Astrocyte of the spinal cord (primary cell): ENCODE measurements at regions not wholly inside any gene's neighbourhood (a gene's known extent, or its start where the extent isn't known, plus 50 kb on each side); places are given as distances from the start of the nearest gene placed in this dataset.

Source experiments
- DNase-seq: peaks from one replicate; pipeline ENCODE4 v3.0.0; 2011; ENCODE audit warnings: low read depth, low spot score
- H3K4me3 ChIP-seq: 2 replicates; pipeline ENCODE4 v1.5.1; 2011; ENCODE audit warnings: low read depth, mild to moderate bottlenecking, low read length, moderate library complexity
- CTCF ChIP-seq: IDR thresholded peaks from 2 replicates; pipeline ENCODE4 v1.5.1; 2012; ENCODE audit warnings: low read depth, mild to moderate bottlenecking, low read length, inconsistent platforms
- in situ Hi-C: cut with HindIII; loops from 2 replicates; pipeline ENCODE4 v1.10.0; 2017; ENCODE audit warnings: low sequenced_read_pairs

GRCh38 chr7:72462311-72462710 lies 50.2 kb upstream of the CALN1 start:
- TF ChIP-seq CTCF, result no peak
- DNase-seq, result no peak
- in situ Hi-C loops, result no loop called here
- no peak overlapping the region for H3K4me3 ChIP-seq
